ENCODE measurements at regions not wholly inside any gene's neighbourhood (a gene's known extent, or its start where the extent isn't known, plus 50 kb on each side); places are given as distances from the start of the nearest gene placed in this dataset.

DNA sequence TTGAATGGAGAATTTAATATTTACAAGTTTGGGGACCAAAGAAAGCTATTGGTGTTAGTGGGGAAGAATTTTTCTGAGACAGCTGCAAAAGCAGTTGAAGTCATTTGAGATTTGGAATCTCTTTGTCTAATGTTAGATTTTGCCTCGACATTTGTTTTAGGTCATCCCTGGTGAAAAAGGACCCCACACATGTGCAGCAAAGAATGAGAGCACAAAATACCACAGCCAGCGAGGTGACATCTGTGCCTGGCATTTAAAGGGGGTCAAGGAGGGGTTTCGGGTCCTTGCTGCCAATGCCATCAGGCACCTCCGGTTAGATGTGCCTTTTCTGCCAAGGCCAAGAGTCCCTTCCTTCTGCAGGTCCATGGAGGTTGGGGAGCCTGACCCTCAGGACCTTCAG, 173.3 kb downstream of the TRIB2 start:
- TF ChIP-seq, protein P1, sequence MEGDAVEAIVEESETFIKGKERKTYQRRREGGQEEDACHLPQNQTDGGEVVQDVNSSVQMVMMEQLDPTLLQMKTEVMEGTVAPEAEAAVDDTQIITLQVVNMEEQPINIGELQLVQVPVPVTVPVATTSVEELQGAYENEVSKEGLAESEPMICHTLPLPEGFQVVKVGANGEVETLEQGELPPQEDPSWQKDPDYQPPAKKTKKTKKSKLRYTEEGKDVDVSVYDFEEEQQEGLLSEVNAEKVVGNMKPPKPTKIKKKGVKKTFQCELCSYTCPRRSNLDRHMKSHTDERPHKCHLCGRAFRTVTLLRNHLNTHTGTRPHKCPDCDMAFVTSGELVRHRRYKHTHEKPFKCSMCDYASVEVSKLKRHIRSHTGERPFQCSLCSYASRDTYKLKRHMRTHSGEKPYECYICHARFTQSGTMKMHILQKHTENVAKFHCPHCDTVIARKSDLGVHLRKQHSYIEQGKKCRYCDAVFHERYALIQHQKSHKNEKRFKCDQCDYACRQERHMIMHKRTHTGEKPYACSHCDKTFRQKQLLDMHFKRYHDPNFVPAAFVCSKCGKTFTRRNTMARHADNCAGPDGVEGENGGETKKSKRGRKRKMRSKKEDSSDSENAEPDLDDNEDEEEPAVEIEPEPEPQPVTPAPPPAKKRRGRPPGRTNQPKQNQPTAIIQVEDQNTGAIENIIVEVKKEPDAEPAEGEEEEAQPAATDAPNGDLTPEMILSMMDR (IDR thresholded peaks at IDR 0.05; ENCODE audit: borderline replicate concordance, control extremely low read depth, extremely low read depth, insufficient read depth, missing control alignments): no peak
- in situ Hi-C loops (cut with MboI; ENCODE audit: low sequenced_read_pairs, unreplicated experiment): no loop called here

DNA sequence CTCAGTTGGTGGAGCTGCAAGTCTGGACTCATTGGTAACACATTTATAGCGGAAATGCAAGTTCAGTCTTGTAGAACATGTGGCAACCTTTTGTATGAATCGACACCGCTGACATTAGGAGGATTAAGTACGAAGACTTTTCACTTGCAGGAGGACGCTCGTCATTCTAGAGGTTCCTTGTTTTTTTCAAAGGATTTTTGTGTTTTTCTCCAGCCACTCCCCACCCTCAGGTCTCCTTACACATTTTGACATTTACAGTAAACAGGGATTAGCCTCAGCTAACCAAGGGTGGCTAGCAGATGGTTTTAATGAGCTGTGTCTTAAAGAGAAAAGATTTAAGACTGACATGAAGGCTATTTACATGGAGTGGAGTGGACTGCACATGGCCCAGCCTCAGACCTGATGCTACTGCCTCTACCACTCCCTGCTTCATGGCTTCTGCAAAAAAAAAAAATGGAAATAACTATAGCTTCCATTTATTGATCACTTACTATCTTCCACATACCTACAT, 173.8 kb downstream of the TRIB2 start:
- no peak for DNase-seq (ENCODE audit: low spot score)
- TF ChIP-seq, protein P1 (IDR thresholded peaks at IDR 0.05; ENCODE audit: borderline replicate concordance, control extremely low read depth, extremely low read depth, insufficient read depth, missing control alignments): no peak
- in situ Hi-C loops (cut with MboI; ENCODE audit: low sequenced_read_pairs, unreplicated experiment): no loop called here

More for the DNA sequence above, 173.3 kb downstream of the TRIB2 start:
- no peak for DNase-seq (ENCODE audit: low spot score)

- TF ChIP-seq, protein P1 (IDR thresholded peaks at IDR 0.05; ENCODE audit: borderline replicate concordance, control extremely low read depth, extremely low read depth, insufficient read depth, missing control alignments): no peak
- in situ Hi-C loops (cut with MboI; ENCODE audit: low sequenced_read_pairs, unreplicated experiment): no loop called here
- no peak for DNase-seq (ENCODE audit: low spot score)
Observed at GRCh38 chr2:12895017-12895416, 178.3 kb downstream of the TRIB2 start.

DNA sequence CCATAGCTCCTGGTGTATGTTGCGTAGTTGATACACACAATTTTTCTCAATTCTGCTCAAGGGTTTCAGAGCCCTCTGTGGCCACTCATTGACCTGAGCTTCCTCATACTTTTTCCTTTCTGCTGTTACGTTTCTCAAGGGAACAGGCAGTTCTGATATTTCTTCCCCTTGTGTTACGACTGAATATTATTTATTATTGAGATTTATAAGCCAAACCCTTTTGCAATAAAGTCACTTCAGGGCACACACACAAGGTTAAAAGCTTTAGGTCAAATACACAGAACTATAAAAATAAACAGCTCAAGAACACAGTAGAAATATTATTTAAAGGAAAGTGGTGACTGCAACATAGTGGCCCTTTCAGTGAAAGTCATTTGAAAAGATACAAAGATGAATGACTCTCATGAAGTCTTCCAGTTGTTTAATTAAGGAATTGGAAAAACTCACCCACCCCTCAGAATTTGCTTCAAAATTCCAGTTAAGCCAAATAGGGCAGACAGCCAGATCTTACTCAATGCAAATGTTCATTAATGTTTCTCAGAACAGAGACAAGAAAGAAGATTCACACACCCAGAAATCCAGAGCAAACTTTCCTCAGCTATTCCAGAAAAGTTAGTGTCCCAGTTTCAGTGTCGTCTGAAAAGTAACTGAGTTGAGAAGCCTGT, 179.7 kb downstream of the TRIB2 start:
- TF ChIP-seq, protein P1 (IDR thresholded peaks at IDR 0.05; ENCODE audit: borderline replicate concordance, control extremely low read depth, extremely low read depth, insufficient read depth, missing control alignments): no peak
- DNase-seq (ENCODE audit: low spot score): no peak
- in situ Hi-C loops (cut with MboI; ENCODE audit: low sequenced_read_pairs, unreplicated experiment): no loop called here

GRCh38 chr2:12897181-12897580, 180.4 kb downstream of the TRIB2 start:
- in situ Hi-C loops (cut with MboI; ENCODE audit: low sequenced_read_pairs, unreplicated experiment): no loop called here
- TF ChIP-seq, protein P1 (IDR thresholded peaks at IDR 0.05; ENCODE audit: borderline replicate concordance, control extremely low read depth, extremely low read depth, insufficient read depth, missing control alignments): no peak
- DNase-seq (ENCODE audit: low spot score): no peak

- in situ Hi-C loops (cut with MboI; ENCODE audit: low sequenced_read_pairs, unreplicated experiment): no loop called here
- no peak for DNase-seq (ENCODE audit: low spot score)
- TF ChIP-seq, protein P1 (IDR thresholded peaks at IDR 0.05; ENCODE audit: borderline replicate concordance, control extremely low read depth, extremely low read depth, insufficient read depth, missing control alignments): no peak
Observed at GRCh38 chr2:12903272-12903671, 186.5 kb downstream of the TRIB2 start.
